GM23338 (cell line): ENCODE measurements at regions not wholly inside any gene's neighbourhood (a gene's known extent, or its start where the extent isn't known, plus 50 kb on each side); places are given as distances from the start of the nearest gene placed in this dataset.

Source experiments
- ATAC-seq: fragments of 200-7000 bp; cut with Tn5 transposase; 3 replicates; pipeline ENCODE4 v1.9.1; 2020
- DNase-seq: peaks from one replicate; pipeline ENCODE4 v3.0.0-alpha.2; 2015; ENCODE audit warnings: low spot score
- H2AFZ ChIP-seq: fragments of 200-600 bp; sonication (generic); 2 replicates; pipeline ENCODE4 v1.8.0; 2016; ENCODE audit warnings: antibody characterized with exemption, mild to moderate bottlenecking, moderate library complexity
- H3F3A ChIP-seq: fragments of 200-600 bp; sonication (generic); replicated peaks from 2 replicates; pipeline ENCODE4 v1.8.0; 2017; ENCODE audit warnings: antibody characterized with exemption, mixed run types, low read depth
- H3K27ac ChIP-seq: fragments of 200-600 bp; sonication (generic); 2 replicates; pipeline ENCODE4 v1.6.1; 2016; ENCODE audit warnings: low read depth
- H3K27me3 ChIP-seq: fragments of 200-600 bp; sonication (generic); 2 replicates; pipeline ENCODE4 v1.8.0; 2016; ENCODE audit warnings: mild to moderate bottlenecking, mixed run types, moderate library complexity; ENCODE audit not compliant: insufficient read depth
- H3K36me3 ChIP-seq: fragments of 200-600 bp; sonication (generic); 2 replicates; pipeline ENCODE4 v1.8.0; 2016; ENCODE audit warnings: mild to moderate bottlenecking; ENCODE audit not compliant: insufficient read depth
- H3K4me1 ChIP-seq: fragments of 200-600 bp; sonication (generic); 2 replicates; pipeline ENCODE4 v1.8.0; 2016; ENCODE audit warnings: mild to moderate bottlenecking, moderate library complexity; ENCODE audit not compliant: insufficient read depth
- H3K4me2 ChIP-seq: fragments of 200-600 bp; sonication (generic); 2 replicates; pipeline ENCODE4 v1.7.1; 2017; ENCODE audit warnings: mixed run types
- H3K4me3 ChIP-seq: fragments of 200-600 bp; sonication (generic); 2 replicates; pipeline ENCODE4 v1.6.1; 2016; ENCODE audit warnings: mixed run types
- H3K79me2 ChIP-seq: fragments of 200-600 bp; sonication (generic); replicated peaks from 2 replicates; pipeline ENCODE4 v1.8.0; 2017; ENCODE audit warnings: mild to moderate bottlenecking; ENCODE audit not compliant: insufficient read depth
- H3K9me2 ChIP-seq: fragments of 200-600 bp; sonication (generic); 2 replicates; pipeline ENCODE4 v1.8.0; 2017; ENCODE audit not compliant: insufficient read depth
- H4K20me1 ChIP-seq: fragments of 200-600 bp; sonication (generic); replicated peaks from 2 replicates; pipeline ENCODE4 v1.8.0; 2017; ENCODE audit warnings: mild to moderate bottlenecking; ENCODE audit not compliant: insufficient read depth
- H3K27ac Mint-ChIP-seq: 2 replicates; pipeline ENCODE4 v1.8.0; 2020; ENCODE audit warnings: inconsistent platforms, mild to moderate bottlenecking, moderate library complexity, mixed read lengths
- H3K27me3 Mint-ChIP-seq: 3 replicates; pipeline ENCODE4 v1.8.0; 2022; ENCODE audit warnings: low read depth, mild to moderate bottlenecking, moderate library complexity, mixed read lengths, inconsistent platforms; ENCODE audit not compliant: insufficient read depth, poor library complexity
- H3K36me3 Mint-ChIP-seq: 3 replicates; pipeline ENCODE4 v1.8.0; 2021; ENCODE audit warnings: low read depth, mild to moderate bottlenecking, inconsistent platforms, moderate library complexity, mixed read lengths
- H3K4me1 Mint-ChIP-seq: 3 replicates; pipeline ENCODE4 v1.8.0; 2020; ENCODE audit warnings: mild to moderate bottlenecking, inconsistent platforms, mixed read lengths
- H3K4me3 Mint-ChIP-seq: 3 replicates; pipeline ENCODE4 v1.8.0; 2021; ENCODE audit warnings: moderate library complexity, mild to moderate bottlenecking, inconsistent platforms, mixed read lengths
- H3K9me3 Mint-ChIP-seq: 3 replicates; pipeline ENCODE4 v1.8.0; 2020; ENCODE audit warnings: moderate library complexity, mild to moderate bottlenecking, inconsistent platforms, mixed read lengths
- CREB1 ChIP-seq: fragments of 250-450 bp; sonication (Bioruptor Pico); IDR thresholded peaks from 2 replicates; pipeline ENCODE4 v1.5.0; 2020; ENCODE audit warnings: low read depth, mild to moderate bottlenecking, moderate library complexity
- CTCF ChIP-seq, 2 experiments: fragments of 200-600 bp in 1 of 2; sonication (generic) in 1 of 2; conservative IDR thresholded peaks; 2 replicates each; pipeline versions ENCODE4 v1.5.1 to v1.6.1; 2016 to 2017; ENCODE audit warnings: antibody characterized with exemption in 2 of 2, low read depth in 2 of 2, mild to moderate bottlenecking in 2 of 2, moderate library complexity in 1 of 2
- ETS1 ChIP-seq: IDR thresholded peaks from 2 replicates; pipeline ENCODE4 v1.6.1; 2016; ENCODE audit warnings: antibody characterized with exemption
- EZH2 ChIP-seq: fragments of 200-600 bp; sonication (generic); IDR thresholded peaks from one replicate; pipeline ENCODE4 v1.8.0; 2017; ENCODE audit warnings: antibody characterized with exemption, mild to moderate bottlenecking, low read depth; ENCODE audit not compliant: unreplicated experiment
- EZH2phosphoT487 ChIP-seq: fragments of 200-600 bp; sonication (generic); IDR thresholded peaks from one replicate; pipeline ENCODE4 v1.8.1; 2018; ENCODE audit warnings: antibody characterized with exemption; ENCODE audit not compliant: unreplicated experiment
- JUNB ChIP-seq: IDR thresholded peaks from one replicate; pipeline ENCODE4 v1.6.1; 2016; ENCODE audit warnings: antibody characterized with exemption; ENCODE audit not compliant: unreplicated experiment
- NANOG ChIP-seq: IDR thresholded peaks from 2 replicates; pipeline ENCODE4 v1.6.1; 2016; ENCODE audit warnings: antibody characterized with exemption, borderline replicate concordance
- POLR2AphosphoS5 ChIP-seq: IDR thresholded peaks from 2 replicates; pipeline ENCODE4 v1.6.1; 2016; ENCODE audit warnings: antibody characterized with exemption, low read depth
- ZNF114 ChIP-seq: fragments of 250-450 bp; sonication (Bioruptor Pico); IDR thresholded peaks from 2 replicates; pipeline ENCODE4 v1.5.0; 2020; ENCODE audit warnings: mild to moderate bottlenecking, moderate library complexity
- ZNF331 ChIP-seq: fragments of 250-450 bp; sonication (Bioruptor Pico); IDR thresholded peaks from 2 replicates; pipeline ENCODE4 v1.5.0; 2020; ENCODE audit warnings: low read depth, mild to moderate bottlenecking, moderate library complexity
- TF ChIP-seq, protein P1 (sequence below): fragments of 250-450 bp; sonication (Bioruptor Pico); IDR thresholded peaks from 2 replicates; pipeline ENCODE4 v1.5.0; 2020; ENCODE audit warnings: mild to moderate bottlenecking, moderate library complexity

DNA sequence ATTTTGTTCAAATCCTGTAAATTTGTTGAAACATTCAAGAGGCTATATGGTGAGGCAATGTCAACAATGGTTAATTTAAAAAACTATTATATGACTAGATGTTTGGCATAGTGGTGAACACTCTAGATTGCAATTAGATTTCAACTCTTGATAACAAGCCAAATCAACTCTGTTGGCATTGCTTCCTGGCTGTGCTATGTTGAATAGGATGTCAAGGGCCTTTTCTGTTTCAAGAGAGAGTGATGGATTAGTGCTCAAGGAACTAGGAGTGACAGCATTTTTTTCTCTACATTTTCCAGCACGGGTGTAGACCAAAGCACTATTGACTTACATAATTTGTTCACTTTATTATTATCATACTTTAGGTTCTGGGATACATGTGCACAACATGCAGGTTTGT lies 172.4 kb upstream of the KCNH7 start:
- Histone ChIP-seq H3K4me2 (no peak overlapping the region), H3K27me3 (no peaks in the 10 kb centered on the region), H3K36me3 (0 out of 2 replicates have a peak, but pooled peaks cover 7% of the 10 kb centered on the region), H3F3A (no peaks in the 10 kb centered on the region), H3K79me2 (no peaks in the 10 kb centered on the region), H2AFZ (no peak overlapping the region), H3K27ac (no peak overlapping the region), H3K9me2 (no peaks in the 10 kb centered on the region), H3K4me3 (no peak overlapping the region), H3K4me1 (no peaks in the 10 kb centered on the region), H4K20me1 (no peaks in the 10 kb centered on the region)
- Mint-ChIP-seq H3K9me3 (peaks cover 19% of the 10 kb centered on the region; the same call in 2 of the 3 replicates), H3K27ac (no peak overlapping the region), H3K27me3 (no peaks in the 10 kb centered on the region), H3K4me1 (no peaks in the 10 kb centered on the region), H3K4me3 (no peak overlapping the region), H3K36me3 (peaks cover 3% of the 10 kb centered on the region; the same call in 2 of the 3 replicates)
- DNase-seq: no peak
- no peak for ATAC-seq
- TF ChIP-seq EZH2 (no peak), EZH2phosphoT487 (no peak), CREB1 (CRISPR knock-in tag) (no peak), CTCF (conservative IDR thresholded peaks at IDR 0.05; ENCODE audit: low read depth in 2 of 2) (no peak), ZNF331 (CRISPR knock-in tag) (no peak)

DNA sequence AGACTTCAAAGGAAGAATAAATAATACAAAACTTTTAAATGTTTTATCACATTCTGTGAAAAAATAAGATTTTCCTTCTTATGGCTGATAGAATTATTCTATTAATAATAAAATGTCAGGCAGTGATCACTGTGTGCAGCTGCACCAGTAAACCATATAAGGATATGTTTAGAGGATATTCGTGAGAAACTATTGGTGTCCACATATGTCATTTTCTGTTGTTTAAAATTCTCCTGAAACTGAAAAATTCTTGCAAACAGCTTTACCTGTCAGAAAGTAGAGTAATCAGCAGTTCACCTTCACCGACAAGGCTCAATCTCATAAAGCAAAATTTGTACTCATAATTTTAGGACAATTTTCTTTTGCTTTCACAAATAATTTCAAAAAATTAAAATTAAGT lies 170.1 kb upstream of the KCNH7 start:
- no peaks in the 10 kb centered on the region for H3K9me2 ChIP-seq
- no peaks in the 10 kb centered on the region for H3K79me2 ChIP-seq
- H2AFZ ChIP-seq: no peak overlapping the region
- DNase-seq (no peak), ATAC-seq (no peak)
- no peaks in the 10 kb centered on the region for H3K27me3 ChIP-seq
- H3K4me1 ChIP-seq: no peaks in the 10 kb centered on the region
- Mint-ChIP-seq H3K27me3 (no peaks in the 10 kb centered on the region), H3K27ac (no peak overlapping the region), H3K36me3 (no peaks in the 10 kb centered on the region), H3K4me3 (no peak overlapping the region), H3K4me1 (no peaks in the 10 kb centered on the region), H3K9me3 (no peaks in the 10 kb centered on the region)
- no peaks in the 10 kb centered on the region for H3K36me3 ChIP-seq
- no peak overlapping the region for H3K27ac ChIP-seq
- no peak overlapping the region for H3K4me2 ChIP-seq
- no peak overlapping the region for H3K4me3 ChIP-seq
- no peaks in the 10 kb centered on the region for H3F3A ChIP-seq
- no peaks in the 10 kb centered on the region for H4K20me1 ChIP-seq
- TF ChIP-seq ETS1 (no peak), ZNF114 (no peak), EZH2phosphoT487 (no peak), POLR2AphosphoS5 (no peak), JUNB (no peak), CREB1 (CRISPR knock-in tag) (no peak), NANOG (no peak)
- TF ChIP-seq, protein P1, sequence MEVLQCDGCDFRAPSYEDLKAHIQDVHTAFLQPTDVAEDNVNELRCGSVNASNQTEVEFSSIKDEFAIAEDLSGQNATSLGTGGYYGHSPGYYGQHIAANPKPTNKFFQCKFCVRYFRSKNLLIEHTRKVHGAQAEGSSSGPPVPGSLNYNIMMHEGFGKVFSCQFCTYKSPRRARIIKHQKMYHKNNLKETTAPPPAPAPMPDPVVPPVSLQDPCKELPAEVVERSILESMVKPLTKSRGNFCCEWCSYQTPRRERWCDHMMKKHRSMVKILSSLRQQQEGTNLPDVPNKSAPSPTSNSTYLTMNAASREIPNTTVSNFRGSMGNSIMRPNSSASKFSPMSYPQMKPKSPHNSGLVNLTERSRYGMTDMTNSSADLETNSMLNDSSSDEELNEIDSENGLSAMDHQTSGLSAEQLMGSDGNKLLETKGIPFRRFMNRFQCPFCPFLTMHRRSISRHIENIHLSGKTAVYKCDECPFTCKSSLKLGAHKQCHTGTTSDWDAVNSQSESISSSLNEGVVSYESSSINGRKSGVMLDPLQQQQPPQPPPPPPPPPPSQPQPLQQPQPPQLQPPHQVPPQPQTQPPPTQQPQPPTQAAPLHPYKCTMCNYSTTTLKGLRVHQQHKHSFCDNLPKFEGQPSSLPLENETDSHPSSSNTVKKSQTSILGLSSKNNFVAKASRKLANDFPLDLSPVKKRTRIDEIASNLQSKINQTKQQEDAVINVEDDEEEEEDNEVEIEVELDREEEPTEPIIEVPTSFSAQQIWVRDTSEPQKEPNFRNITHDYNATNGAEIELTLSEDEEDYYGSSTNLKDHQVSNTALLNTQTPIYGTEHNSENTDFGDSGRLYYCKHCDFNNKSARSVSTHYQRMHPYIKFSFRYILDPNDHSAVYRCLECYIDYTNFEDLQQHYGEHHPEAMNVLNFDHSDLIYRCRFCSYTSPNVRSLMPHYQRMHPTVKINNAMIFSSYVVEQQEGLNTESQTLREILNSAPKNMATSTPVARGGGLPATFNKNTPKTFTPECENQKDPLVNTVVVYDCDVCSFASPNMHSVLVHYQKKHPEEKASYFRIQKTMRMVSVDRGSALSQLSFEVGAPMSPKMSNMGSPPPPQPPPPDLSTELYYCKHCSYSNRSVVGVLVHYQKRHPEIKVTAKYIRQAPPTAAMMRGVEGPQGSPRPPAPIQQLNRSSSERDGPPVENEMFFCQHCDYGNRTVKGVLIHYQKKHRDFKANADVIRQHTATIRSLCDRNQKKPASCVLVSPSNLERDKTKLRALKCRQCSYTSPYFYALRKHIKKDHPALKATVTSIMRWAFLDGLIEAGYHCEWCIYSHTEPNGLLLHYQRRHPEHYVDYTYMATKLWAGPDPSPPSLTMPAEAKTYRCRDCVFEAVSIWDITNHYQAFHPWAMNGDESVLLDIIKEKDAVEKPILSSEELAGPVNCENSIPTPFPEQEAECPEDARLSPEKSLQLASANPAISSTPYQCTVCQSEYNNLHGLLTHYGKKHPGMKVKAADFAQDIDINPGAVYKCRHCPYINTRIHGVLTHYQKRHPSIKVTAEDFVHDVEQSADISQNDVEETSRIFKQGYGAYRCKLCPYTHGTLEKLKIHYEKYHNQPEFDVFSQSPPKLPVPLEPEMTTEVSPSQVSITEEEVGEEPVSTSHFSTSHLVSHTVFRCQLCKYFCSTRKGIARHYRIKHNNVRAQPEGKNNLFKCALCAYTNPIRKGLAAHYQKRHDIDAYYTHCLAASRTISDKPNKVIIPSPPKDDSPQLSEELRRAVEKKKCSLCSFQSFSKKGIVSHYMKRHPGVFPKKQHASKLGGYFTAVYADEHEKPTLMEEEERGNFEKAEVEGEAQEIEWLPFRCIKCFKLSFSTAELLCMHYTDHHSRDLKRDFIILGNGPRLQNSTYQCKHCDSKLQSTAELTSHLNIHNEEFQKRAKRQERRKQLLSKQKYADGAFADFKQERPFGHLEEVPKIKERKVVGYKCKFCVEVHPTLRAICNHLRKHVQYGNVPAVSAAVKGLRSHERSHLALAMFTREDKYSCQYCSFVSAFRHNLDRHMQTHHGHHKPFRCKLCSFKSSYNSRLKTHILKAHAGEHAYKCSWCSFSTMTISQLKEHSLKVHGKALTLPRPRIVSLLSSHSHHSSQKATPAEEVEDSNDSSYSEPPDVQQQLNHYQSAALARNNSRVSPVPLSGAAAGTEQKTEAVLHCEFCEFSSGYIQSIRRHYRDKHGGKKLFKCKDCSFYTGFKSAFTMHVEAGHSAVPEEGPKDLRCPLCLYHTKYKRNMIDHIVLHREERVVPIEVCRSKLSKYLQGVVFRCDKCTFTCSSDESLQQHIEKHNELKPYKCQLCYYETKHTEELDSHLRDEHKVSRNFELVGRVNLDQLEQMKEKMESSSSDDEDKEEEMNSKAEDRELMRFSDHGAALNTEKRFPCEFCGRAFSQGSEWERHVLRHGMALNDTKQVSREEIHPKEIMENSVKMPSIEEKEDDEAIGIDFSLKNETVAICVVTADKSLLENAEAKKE (CRISPR knock-in tag): no peak
